OCI-LY3 (cell line): ENCODE measurements at regions not wholly inside any gene's neighbourhood (a gene's known extent, or its start where the extent isn't known, plus 50 kb on each side); places are given as distances from the start of the nearest gene placed in this dataset.

Experiments
- H2AFZ ChIP-seq: fragments of 200-600, 300-600 bp; shearing (Covaris generic); 2 replicates; pipeline ENCODE4 v1.6.0; 2014; ENCODE audit warnings: antibody characterized with exemption, low read depth, low read length
- H3K27ac ChIP-seq: fragments of 200-600, 300-600 bp; sonication (generic); 2 replicates; pipeline ENCODE4 v1.5.1; 2014; ENCODE audit warnings: mild to moderate bottlenecking, low read length, moderate library complexity, mixed read lengths
- H3K27me3 ChIP-seq: fragments of 200-600, 300-600 bp; sonication (generic); 2 replicates; pipeline ENCODE4 v1.6.1; 2014; ENCODE audit warnings: low read depth, low read length, mixed read lengths
- H3K36me3 ChIP-seq: fragments of 200-600, 300-600 bp; sonication (generic); replicated peaks from 2 replicates; pipeline ENCODE3; 2014; ENCODE audit warnings: low read depth, low read length, mixed read lengths
- H3K4me1 ChIP-seq: fragments of 300-600, 200-600 bp; sonication (generic); 2 replicates; pipeline ENCODE4 v1.6.1; 2014; ENCODE audit warnings: low read length, mixed read lengths
- H3K4me2 ChIP-seq: fragments of 200-600, 300-600 bp; sonication (generic); 2 replicates; pipeline ENCODE4 v1.6.1; 2014; ENCODE audit warnings: low read length, mixed read lengths
- H3K4me3 ChIP-seq: fragments of 300-600, 200-600 bp; sonication (generic); 2 replicates; pipeline ENCODE4 v1.5.1; 2014; ENCODE audit warnings: antibody characterized with exemption, mild to moderate bottlenecking, low read length, moderate library complexity
- H3K79me2 ChIP-seq: fragments of 300-600, 200-600 bp; shearing (Covaris generic); 2 replicates; pipeline ENCODE4 v1.6.1; 2014; ENCODE audit warnings: mild to moderate bottlenecking, low read length, mixed read lengths
- H3K9ac ChIP-seq: fragments of 300-600, 200-600 bp; shearing (Covaris generic); 2 replicates; pipeline ENCODE4 v1.6.0; 2014; ENCODE audit warnings: mild to moderate bottlenecking, low read length, moderate library complexity
- H3K9me3 ChIP-seq: fragments of 200-600, 300-600 bp; shearing (Covaris generic); 2 replicates; pipeline ENCODE4 v1.6.1; 2014; ENCODE audit warnings: low read length, mixed read lengths; ENCODE audit not compliant: insufficient read depth
- H4K20me1 ChIP-seq: fragments of 200-600, 300-600 bp; sonication (generic); 2 replicates; pipeline ENCODE4 v1.6.1; 2016; ENCODE audit warnings: low read length, mixed read lengths; ENCODE audit not compliant: insufficient read depth
- CTCF ChIP-seq: fragments of 200-600, 300-600 bp; sonication (generic); IDR thresholded peaks from 2 replicates; pipeline ENCODE4 v1.5.1; 2014; ENCODE audit warnings: antibody characterized with exemption, low read length, low read depth
- EZH2phosphoT487 ChIP-seq: fragments of 200-600 bp; shearing (Covaris generic); IDR thresholded peaks from 2 replicates; pipeline ENCODE4 v1.6.1; 2018; ENCODE audit warnings: antibody characterized with exemption, mixed run types, low read depth

GRCh38 chr5:120053841-120054240, 410.3 kb upstream of the PRR16 start:
- TF ChIP-seq EZH2phosphoT487 (no peak), CTCF (no peak)
- Histone ChIP-seq H3K9ac (no peak overlapping the region), H3K27ac (no peak overlapping the region), H3K36me3 (no peaks in the 10 kb centered on the region), H4K20me1 (no peaks in the 10 kb centered on the region), H3K4me3 (no peak overlapping the region), H3K27me3 (no peaks in the 10 kb centered on the region), H3K4me2 (no peak overlapping the region), H3K4me1 (no peaks in the 10 kb centered on the region), H3K9me3 (no peaks in the 10 kb centered on the region), H3K79me2 (no peaks in the 10 kb centered on the region), H2AFZ (no peak overlapping the region)

GRCh38 chr5:120055858-120056257, 408.2 kb upstream of the PRR16 start:
- TF ChIP-seq CTCF (peak; percentile 42), EZH2phosphoT487 (no peak)
- no peak overlapping the region for H3K4me2 ChIP-seq
- H3K36me3 ChIP-seq = no peaks in the 10 kb centered on the region
- H3K79me2 ChIP-seq = no peaks in the 10 kb centered on the region
- H2AFZ ChIP-seq = no peak overlapping the region
- H3K4me1 ChIP-seq = no peaks in the 10 kb centered on the region
- H3K9me3 ChIP-seq = no peaks in the 10 kb centered on the region
- H3K9ac ChIP-seq = no peak overlapping the region
- no peaks in the 10 kb centered on the region for H4K20me1 ChIP-seq
- H3K4me3 ChIP-seq = no peak overlapping the region
- H3K27me3 ChIP-seq = no peaks in the 10 kb centered on the region
- no peak overlapping the region for H3K27ac ChIP-seq

DNA sequence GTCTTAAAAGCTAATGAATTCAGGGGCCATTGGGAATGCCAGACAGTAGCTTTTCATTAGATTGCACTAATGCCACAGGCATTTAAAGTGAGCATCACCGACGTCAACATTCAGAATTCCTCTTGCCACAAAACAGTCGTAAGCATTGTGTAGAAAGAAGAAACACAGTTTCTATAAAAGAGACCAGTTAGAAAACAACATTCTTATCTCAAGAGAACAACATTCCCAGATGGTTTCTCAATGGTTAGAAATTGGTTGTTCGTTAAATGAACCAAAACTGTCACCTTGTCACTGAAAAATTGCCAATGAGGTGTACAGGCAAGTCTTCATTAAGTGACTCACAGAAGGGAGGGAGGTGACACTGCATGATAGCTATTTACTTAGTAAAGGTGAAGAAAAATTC, 401.6 kb upstream of the PRR16 start:
- Histone ChIP-seq H3K4me3 (no peak overlapping the region), H3K9ac (no peak overlapping the region), H3K4me2 (no peak overlapping the region), H3K79me2 (no peaks in the 10 kb centered on the region), H3K36me3 (no peaks in the 10 kb centered on the region), H3K4me1 (no peaks in the 10 kb centered on the region), H3K9me3 (no peaks in the 10 kb centered on the region), H3K27ac (no peak overlapping the region), H4K20me1 (no peaks in the 10 kb centered on the region), H3K27me3 (no peaks in the 10 kb centered on the region), H2AFZ (no peak overlapping the region)
- no peak for TF ChIP-seq EZH2phosphoT487
- TF ChIP-seq CTCF = no peak

- no peaks in the 10 kb centered on the region for H3K9me3 ChIP-seq
- H2AFZ ChIP-seq = no peak overlapping the region
- H3K36me3 ChIP-seq = no peaks in the 10 kb centered on the region
- no peaks in the 10 kb centered on the region for H4K20me1 ChIP-seq
- H3K4me2 ChIP-seq = no peak overlapping the region
- H3K4me1 ChIP-seq = no peaks in the 10 kb centered on the region
- no peak overlapping the region for H3K4me3 ChIP-seq
- no peaks in the 10 kb centered on the region for H3K27me3 ChIP-seq
- no peaks in the 10 kb centered on the region for H3K79me2 ChIP-seq
- H3K27ac ChIP-seq = no peak overlapping the region
- no peak for TF ChIP-seq EZH2phosphoT487
- TF ChIP-seq CTCF = no peak
- H3K9ac ChIP-seq = no peak overlapping the region
Measured at GRCh38 chr5:120072068-120072761, 391.9 kb upstream of the PRR16 start.
